ENCODE measurements at regions not wholly inside any gene's neighbourhood (a gene's known extent, or its start where the extent isn't known, plus 50 kb on each side); places are given as distances from the start of the nearest gene placed in this dataset.

DNA sequence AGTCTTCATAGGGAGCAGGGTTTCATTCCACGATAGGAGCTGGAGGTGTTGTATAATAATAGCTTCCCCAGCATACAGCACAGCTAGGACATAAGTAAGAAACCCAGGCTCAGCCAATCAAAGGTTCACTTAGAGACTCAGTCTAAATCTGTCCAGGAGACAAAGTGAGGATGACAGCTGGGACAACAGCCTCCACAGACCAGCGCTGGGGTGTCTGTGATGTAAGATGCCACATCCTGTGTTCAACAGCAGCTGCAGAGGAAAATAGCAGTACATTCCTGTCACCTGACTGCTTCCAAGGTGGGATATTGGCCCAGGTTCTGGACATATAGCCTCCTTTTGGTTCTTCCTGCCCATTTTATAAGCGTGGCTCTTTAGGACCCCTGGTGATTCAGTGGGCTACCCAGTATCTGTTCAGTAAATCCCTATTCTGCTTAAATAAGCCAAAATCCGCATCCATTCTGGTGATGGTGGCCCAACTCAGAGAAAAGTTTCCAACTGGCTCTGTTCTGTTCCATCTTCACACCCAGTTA, 176.8 kb upstream of the SYT6 start:
- DNase-seq (ENCODE audit: extremely low spot score), result no peak
- ChIA-PET CTCF (interaction anchor here (0.8 kb wide), 1 partner anchor 16 kb away, joined by 3 read pairs; no protein-coding TSS in a partner anchor), POLR2A (interaction anchor here (1.7 kb wide), 1 partner anchor 8 kb away, joined by 3 read pairs; no protein-coding TSS in a partner anchor)
- TF ChIP-seq FOXM1 (IDR thresholded peaks at IDR 0.05; ENCODE audit: borderline replicate concordance) (no peak), HDGF (IDR thresholded peaks at IDR 0.05; ENCODE audit: borderline replicate concordance) (no peak), SP1 (IDR thresholded peaks at IDR 0.05) (no peak), ELF4 (IDR thresholded peaks at IDR 0.05) (no peak), ARNT (IDR thresholded peaks at IDR 0.05) (no peak), FOXK2 (IDR thresholded peaks at IDR 0.05) (no peak), BHLHE40 (IDR thresholded peaks at IDR 0.05; ENCODE audit: borderline replicate concordance) (no peak), TARDBP (IDR thresholded peaks at IDR 0.05) (no peak), L3MBTL2 (conservative IDR thresholded peaks at IDR 0.05) (no peak), CTBP1 (IDR thresholded peaks at IDR 0.05; ENCODE audit: borderline replicate concordance) (no peak)
- TF ChIP-seq, protein P1, sequence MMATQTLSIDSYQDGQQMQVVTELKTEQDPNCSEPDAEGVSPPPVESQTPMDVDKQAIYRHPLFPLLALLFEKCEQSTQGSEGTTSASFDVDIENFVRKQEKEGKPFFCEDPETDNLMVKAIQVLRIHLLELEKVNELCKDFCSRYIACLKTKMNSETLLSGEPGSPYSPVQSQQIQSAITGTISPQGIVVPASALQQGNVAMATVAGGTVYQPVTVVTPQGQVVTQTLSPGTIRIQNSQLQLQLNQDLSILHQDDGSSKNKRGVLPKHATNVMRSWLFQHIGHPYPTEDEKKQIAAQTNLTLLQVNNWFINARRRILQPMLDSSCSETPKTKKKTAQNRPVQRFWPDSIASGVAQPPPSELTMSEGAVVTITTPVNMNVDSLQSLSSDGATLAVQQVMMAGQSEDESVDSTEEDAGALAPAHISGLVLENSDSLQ (IDR thresholded peaks at IDR 0.05), result no peak

DNA sequence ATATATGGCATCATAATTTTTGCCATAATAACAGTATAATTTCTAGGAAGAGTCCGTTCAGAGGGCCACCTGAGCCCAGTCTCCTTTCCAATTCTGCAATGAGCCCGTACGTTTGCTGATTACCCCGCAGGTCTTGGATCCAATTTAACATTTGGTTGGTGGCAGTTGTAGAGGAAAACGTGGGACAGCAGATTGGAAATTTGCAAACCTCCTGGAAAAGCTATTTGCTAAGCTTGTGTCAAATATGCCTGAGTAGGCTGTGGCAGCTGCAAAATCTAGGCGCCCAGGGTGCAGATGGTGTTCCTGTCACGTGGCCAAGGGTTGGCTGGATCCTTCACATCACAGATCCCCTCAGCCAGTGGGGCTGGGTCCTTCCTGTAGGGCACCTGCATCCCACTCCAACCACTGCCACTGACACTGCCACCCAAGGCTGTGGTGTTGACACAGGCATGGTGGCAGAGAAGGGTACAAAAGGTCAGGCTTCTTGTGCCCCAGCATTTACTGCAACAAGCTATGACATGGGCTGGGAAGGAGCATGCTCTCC, 174.8 kb upstream of the SYT6 start:
- DNase-seq (ENCODE audit: extremely low spot score), result no peak
- ChIA-PET POLR2A (no interaction called here), CTCF (no interaction called here)
- TF ChIP-seq ELF4 (IDR thresholded peaks at IDR 0.05) (no peak), FOXA1 (IDR thresholded peaks at IDR 0.05) (no peak), FOXM1 (IDR thresholded peaks at IDR 0.05; ENCODE audit: borderline replicate concordance) (no peak), ARNT (IDR thresholded peaks at IDR 0.05) (no peak), HDGF (IDR thresholded peaks at IDR 0.05; ENCODE audit: borderline replicate concordance) (no peak), ZNF384 (IDR thresholded peaks at IDR 0.05) (no peak), BHLHE40 (IDR thresholded peaks at IDR 0.05; ENCODE audit: borderline replicate concordance) (no peak), LEF1 (IDR thresholded peaks at IDR 0.05; ENCODE audit: borderline replicate concordance) (no peak), CTBP1 (IDR thresholded peaks at IDR 0.05; ENCODE audit: borderline replicate concordance) (no peak), TARDBP (IDR thresholded peaks at IDR 0.05) (no peak), SP1 (IDR thresholded peaks at IDR 0.05) (no peak)
- TF ChIP-seq, protein P1 (IDR thresholded peaks at IDR 0.05), result no peak

GRCh38 chr1:114324662-114324965, 170.9 kb upstream of the SYT6 start:
- no peak for DNase-seq (ENCODE audit: extremely low spot score)
- ChIA-PET CTCF (no interaction called here), POLR2A (no interaction called here)
- TF ChIP-seq ELF4 (IDR thresholded peaks at IDR 0.05) (no peak), L3MBTL2 (conservative IDR thresholded peaks at IDR 0.05) (no peak), TARDBP (IDR thresholded peaks at IDR 0.05) (no peak), HDGF (IDR thresholded peaks at IDR 0.05; ENCODE audit: borderline replicate concordance) (no peak)

DNA sequence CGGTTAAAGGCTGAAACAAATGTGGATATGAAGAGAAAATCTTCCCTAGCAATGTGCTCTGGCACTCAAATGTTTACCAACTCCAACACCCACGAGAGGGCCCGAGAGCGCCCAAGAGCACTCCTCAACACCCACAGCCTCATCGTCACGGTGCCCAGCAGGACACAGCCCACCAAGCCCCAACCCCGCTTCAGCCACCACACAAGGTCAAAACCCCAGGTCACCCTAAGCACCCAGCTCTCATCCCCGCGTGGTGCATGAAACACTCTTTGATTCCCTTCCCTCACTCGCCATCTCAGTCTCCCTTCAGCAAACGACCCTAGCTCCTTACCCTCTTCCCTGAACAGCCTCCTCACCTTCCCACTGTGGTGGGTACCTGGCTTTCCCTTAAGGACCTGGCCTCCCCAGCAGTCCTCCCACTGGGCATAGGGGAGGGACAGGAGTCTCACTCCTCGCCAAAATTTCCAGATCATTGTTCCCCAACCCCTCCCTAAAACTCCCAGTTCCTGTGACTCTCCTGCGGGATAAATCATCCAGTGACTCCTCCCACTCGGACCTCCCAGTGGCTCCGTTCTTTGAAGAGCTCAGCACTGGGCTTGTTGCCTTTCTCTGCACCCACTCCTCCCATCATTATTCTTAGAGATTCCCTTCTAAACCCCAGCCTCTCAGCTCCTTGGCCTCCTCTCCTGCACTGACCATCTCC, 170.4 kb upstream of the SYT6 start:
- DNase-seq (ENCODE audit: extremely low spot score), result no peak
- ChIA-PET POLR2A (no interaction called here), CTCF (no interaction called here)
- TF ChIP-seq ELF4 (IDR thresholded peaks at IDR 0.05) (no peak), CTBP1 (IDR thresholded peaks at IDR 0.05; ENCODE audit: borderline replicate concordance) (no peak), FOXM1 (IDR thresholded peaks at IDR 0.05; ENCODE audit: borderline replicate concordance) (no peak)
- TF ChIP-seq, protein P1 (IDR thresholded peaks at IDR 0.05), result peak; percentile 32; the same call in 1 of the 2 replicates

GRCh38 chr1:114322734-114323133, 169.1 kb upstream of the SYT6 start:
- ChIA-PET CTCF (no interaction called here), POLR2A (no interaction called here)
- no peak for DNase-seq (ENCODE audit: extremely low spot score)
- TF ChIP-seq CTBP1 (IDR thresholded peaks at IDR 0.05; ENCODE audit: borderline replicate concordance), result no peak
- no peak for TF ChIP-seq L3MBTL2 (conservative IDR thresholded peaks at IDR 0.05)
- no peak for TF ChIP-seq SP1 (IDR thresholded peaks at IDR 0.05)
- no peak for TF ChIP-seq TARDBP (IDR thresholded peaks at IDR 0.05)
- TF ChIP-seq FOXA1 (IDR thresholded peaks at IDR 0.05), result no peak
- TF ChIP-seq ARNT (IDR thresholded peaks at IDR 0.05), result no peak
- no peak for TF ChIP-seq FOXK2 (IDR thresholded peaks at IDR 0.05)
- TF ChIP-seq FOXM1 (IDR thresholded peaks at IDR 0.05; ENCODE audit: borderline replicate concordance), result no peak
- TF ChIP-seq BHLHE40 (IDR thresholded peaks at IDR 0.05; ENCODE audit: borderline replicate concordance), result no peak
- no peak for TF ChIP-seq SUZ12 (IDR thresholded peaks at IDR 0.05)
- TF ChIP-seq HDGF (IDR thresholded peaks at IDR 0.05; ENCODE audit: borderline replicate concordance), result no peak
- TF ChIP-seq NFRKB (IDR thresholded peaks at IDR 0.05), result no peak
- no peak for TF ChIP-seq ZNF384 (IDR thresholded peaks at IDR 0.05)
- no peak for TF ChIP-seq ELF4 (IDR thresholded peaks at IDR 0.05)
- TF ChIP-seq, protein P1 (IDR thresholded peaks at IDR 0.05), result no peak
- no peak for TF ChIP-seq LEF1 (IDR thresholded peaks at IDR 0.05; ENCODE audit: borderline replicate concordance)

- TF ChIP-seq LEF1 (IDR thresholded peaks at IDR 0.05; ENCODE audit: borderline replicate concordance) (no peak), ARNT (IDR thresholded peaks at IDR 0.05) (no peak), BHLHE40 (IDR thresholded peaks at IDR 0.05; ENCODE audit: borderline replicate concordance) (no peak), ELF4 (IDR thresholded peaks at IDR 0.05) (no peak), ZNF384 (IDR thresholded peaks at IDR 0.05) (no peak), L3MBTL2 (conservative IDR thresholded peaks at IDR 0.05) (no peak), NFRKB (IDR thresholded peaks at IDR 0.05) (no peak)
- TF ChIP-seq, protein P1 (IDR thresholded peaks at IDR 0.05), result no peak
- CTCF ChIA-PET, result no interaction called here
- no peak for DNase-seq (ENCODE audit: extremely low spot score)
- POLR2A ChIA-PET, result no interaction called here
Observed at GRCh38 chr1:114322207-114322606, 168.5 kb upstream of the SYT6 start.
